HG03558 (cell line): ENCODE measurements at regions not wholly inside any gene's neighbourhood (a gene's known extent, or its start where the extent isn't known, plus 50 kb on each side); places are given as distances from the start of the nearest gene placed in this dataset.
"Not testable (repeated sequence)": the region's sequence is repeated elsewhere in the genome, so short reads cannot be mapped to it uniquely, and the experiment has no call there.

Source experiments
- ATAC-seq: cut with Tn5 transposase; IDR thresholded peaks from one replicate; pipeline ENCODE4 v1.9.1; 2021; ENCODE audit warnings: moderate number of reproducible peaks; ENCODE audit not compliant: unreplicated experiment; ENCODE audit errors: extremely low read depth

GRCh38 chr3:176155012-176155411 is 1042.3 kb downstream of the TBL1XR1 start:
- no peak for ATAC-seq

- ATAC-seq = no peak
These were observed 1047.7 kb downstream of the TBL1XR1 start for GRCh38 chr3:176149567-176149966.

- no peak for ATAC-seq
These were observed 1050.0 kb downstream of the TBL1XR1 start for GRCh38 chr3:176147251-176147650.

GRCh38 chr3:176141837-176142236 is 1055.4 kb downstream of the TBL1XR1 start:
- no peak for ATAC-seq

GRCh38 chr3:176120507-176120906 is 1076.8 kb downstream of the TBL1XR1 start:
- ATAC-seq = no peak

- no peak for ATAC-seq
These were observed 1077.5 kb downstream of the TBL1XR1 start for GRCh38 chr3:176119826-176120225.

GRCh38 chr3:176106380-176106779 is 1090.9 kb downstream of the TBL1XR1 start:
- ATAC-seq = no peak

- no peak for ATAC-seq
These were observed 1100.3 kb downstream of the TBL1XR1 start for GRCh38 chr3:176097027-176097426.

GRCh38 chr3:176093892-176094291 is 1103.4 kb downstream of the TBL1XR1 start:
- ATAC-seq = not testable (repeated sequence)

GRCh38 chr3:176090727-176091126 is 1106.6 kb downstream of the TBL1XR1 start:
- no peak for ATAC-seq

GRCh38 chr3:176088962-176089383 is 1108.3 kb downstream of the TBL1XR1 start:
- no peak for ATAC-seq

- no peak for ATAC-seq
These were observed 1110.1 kb downstream of the TBL1XR1 start for GRCh38 chr3:176087066-176087697.

- no peak for ATAC-seq
These were observed 1117.5 kb downstream of the TBL1XR1 start for GRCh38 chr3:176079785-176080184.

GRCh38 chr3:176078906-176079305 is 1118.4 kb downstream of the TBL1XR1 start:
- ATAC-seq = no peak

GRCh38 chr3:176075491-176075890 is 1121.8 kb downstream of the TBL1XR1 start:
- no peak for ATAC-seq

- no peak for ATAC-seq
These were observed 1122.2 kb downstream of the TBL1XR1 start for GRCh38 chr3:176075046-176075445.

- ATAC-seq = no peak
These were observed 1123.2 kb downstream of the TBL1XR1 start for GRCh38 chr3:176074096-176074495.

- ATAC-seq = no peak
These were observed 1125.3 kb downstream of the TBL1XR1 start for GRCh38 chr3:176071943-176072342.

GRCh38 chr3:176068750-176069149 is 1128.5 kb downstream of the TBL1XR1 start:
- no peak for ATAC-seq

- ATAC-seq = no peak
These were observed 1138.4 kb downstream of the TBL1XR1 start for GRCh38 chr3:176058856-176059255.

GRCh38 chr3:176055836-176056235 is 1141.4 kb downstream of the TBL1XR1 start:
- no peak for ATAC-seq

- no peak for ATAC-seq
These were observed 1145.5 kb downstream of the TBL1XR1 start for GRCh38 chr3:176051766-176052165.
